ENCODE measurements at regions not wholly inside any gene's neighbourhood (a gene's known extent, or its start where the extent isn't known, plus 50 kb on each side); places are given as distances from the start of the nearest gene placed in this dataset.

DNA sequence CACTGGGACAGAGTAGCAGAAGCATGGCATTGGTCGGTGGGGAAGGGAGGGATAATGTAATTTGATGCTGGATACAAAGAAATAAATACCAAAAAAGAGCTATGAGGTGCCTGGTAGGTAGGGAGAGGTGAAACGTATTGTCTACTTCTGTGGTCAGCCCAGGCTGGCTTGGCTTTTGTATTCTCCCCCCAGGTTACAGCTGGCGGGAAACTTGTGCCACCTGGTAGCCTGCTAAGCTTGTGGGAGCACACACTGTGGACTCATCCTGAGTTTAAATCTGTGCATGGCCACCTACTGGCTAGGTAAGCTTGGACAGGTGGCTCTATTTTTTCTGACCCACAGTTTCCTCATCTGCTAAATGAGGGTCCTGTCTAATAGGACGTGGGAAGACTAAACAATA, 165.2 kb upstream of the E2F8 start:
- TF ChIP-seq, protein P1, sequence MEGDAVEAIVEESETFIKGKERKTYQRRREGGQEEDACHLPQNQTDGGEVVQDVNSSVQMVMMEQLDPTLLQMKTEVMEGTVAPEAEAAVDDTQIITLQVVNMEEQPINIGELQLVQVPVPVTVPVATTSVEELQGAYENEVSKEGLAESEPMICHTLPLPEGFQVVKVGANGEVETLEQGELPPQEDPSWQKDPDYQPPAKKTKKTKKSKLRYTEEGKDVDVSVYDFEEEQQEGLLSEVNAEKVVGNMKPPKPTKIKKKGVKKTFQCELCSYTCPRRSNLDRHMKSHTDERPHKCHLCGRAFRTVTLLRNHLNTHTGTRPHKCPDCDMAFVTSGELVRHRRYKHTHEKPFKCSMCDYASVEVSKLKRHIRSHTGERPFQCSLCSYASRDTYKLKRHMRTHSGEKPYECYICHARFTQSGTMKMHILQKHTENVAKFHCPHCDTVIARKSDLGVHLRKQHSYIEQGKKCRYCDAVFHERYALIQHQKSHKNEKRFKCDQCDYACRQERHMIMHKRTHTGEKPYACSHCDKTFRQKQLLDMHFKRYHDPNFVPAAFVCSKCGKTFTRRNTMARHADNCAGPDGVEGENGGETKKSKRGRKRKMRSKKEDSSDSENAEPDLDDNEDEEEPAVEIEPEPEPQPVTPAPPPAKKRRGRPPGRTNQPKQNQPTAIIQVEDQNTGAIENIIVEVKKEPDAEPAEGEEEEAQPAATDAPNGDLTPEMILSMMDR (IDR thresholded peaks at IDR 0.05) = no peak
- TF ChIP-seq POLR2A (IDR thresholded peaks at IDR 0.05) = no peak

All from prostate gland (tissue), 2 donors.